ENCODE measurements at regions not wholly inside any gene's neighbourhood (a gene's known extent, or its start where the extent isn't known, plus 50 kb on each side); places are given as distances from the start of the nearest gene placed in this dataset.

DNA sequence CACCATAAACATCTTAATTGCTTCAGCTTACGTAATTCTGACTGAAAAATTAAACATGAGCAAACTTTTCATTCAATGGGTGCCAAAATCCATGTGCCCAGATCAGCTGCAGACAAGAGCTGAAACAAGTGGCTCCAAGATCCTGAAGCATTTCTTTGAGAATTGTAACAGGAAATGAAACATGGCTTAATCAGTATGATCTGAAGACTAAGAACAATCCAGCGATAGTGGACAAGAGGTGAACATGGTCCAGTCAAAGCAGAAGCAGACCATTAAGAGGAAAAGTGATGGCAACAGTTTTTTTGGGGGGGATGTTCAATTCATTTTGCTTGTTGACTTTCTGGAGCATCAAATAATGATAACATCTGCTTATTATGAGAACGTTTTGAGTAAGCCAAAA lies 1964.5 kb upstream of the RAG2 start:
- TF ChIP-seq, protein P1, sequence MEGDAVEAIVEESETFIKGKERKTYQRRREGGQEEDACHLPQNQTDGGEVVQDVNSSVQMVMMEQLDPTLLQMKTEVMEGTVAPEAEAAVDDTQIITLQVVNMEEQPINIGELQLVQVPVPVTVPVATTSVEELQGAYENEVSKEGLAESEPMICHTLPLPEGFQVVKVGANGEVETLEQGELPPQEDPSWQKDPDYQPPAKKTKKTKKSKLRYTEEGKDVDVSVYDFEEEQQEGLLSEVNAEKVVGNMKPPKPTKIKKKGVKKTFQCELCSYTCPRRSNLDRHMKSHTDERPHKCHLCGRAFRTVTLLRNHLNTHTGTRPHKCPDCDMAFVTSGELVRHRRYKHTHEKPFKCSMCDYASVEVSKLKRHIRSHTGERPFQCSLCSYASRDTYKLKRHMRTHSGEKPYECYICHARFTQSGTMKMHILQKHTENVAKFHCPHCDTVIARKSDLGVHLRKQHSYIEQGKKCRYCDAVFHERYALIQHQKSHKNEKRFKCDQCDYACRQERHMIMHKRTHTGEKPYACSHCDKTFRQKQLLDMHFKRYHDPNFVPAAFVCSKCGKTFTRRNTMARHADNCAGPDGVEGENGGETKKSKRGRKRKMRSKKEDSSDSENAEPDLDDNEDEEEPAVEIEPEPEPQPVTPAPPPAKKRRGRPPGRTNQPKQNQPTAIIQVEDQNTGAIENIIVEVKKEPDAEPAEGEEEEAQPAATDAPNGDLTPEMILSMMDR (IDR thresholded peaks at IDR 0.05): no peak
- TF ChIP-seq POLR2A (IDR thresholded peaks at IDR 0.05): no peak

All from uterus (tissue), 2 donors.